SJCRH30 (cell line): ENCODE measurements at regions not wholly inside any gene's neighbourhood (a gene's known extent, or its start where the extent isn't known, plus 50 kb on each side); places are given as distances from the start of the nearest gene placed in this dataset.
A peak's percentile ranks its signal among the peaks of the same experiment; 100 is the strongest.

Experiments used
- DNase-seq, 2 experiments: peaks; one replicate each; pipeline ENCODE4 v3.0.0-alpha.2; 2015 to 2020
- H3K27ac ChIP-seq: fragments of 250-450 bp; sonication (Bioruptor Pico); 2 replicates; pipeline ENCODE4 v1.5.1; 2020; ENCODE audit warnings: mild to moderate bottlenecking, moderate library complexity
- H3K27me3 ChIP-seq: fragments of 250-450 bp; sonication (Bioruptor Pico); 2 replicates; pipeline ENCODE4 v1.5.1; 2020; ENCODE audit warnings: mild to moderate bottlenecking, moderate library complexity
- H3K36me3 ChIP-seq: fragments of 250-450 bp; sonication (Bioruptor Pico); 2 replicates; pipeline ENCODE4 v1.5.1; 2020; ENCODE audit warnings: mild to moderate bottlenecking, moderate library complexity
- H3K4me1 ChIP-seq: fragments of 250-450 bp; sonication (Bioruptor Pico); 2 replicates; pipeline ENCODE4 v1.5.1; 2020; ENCODE audit warnings: mild to moderate bottlenecking, moderate library complexity
- H3K4me3 ChIP-seq: fragments of 250-450 bp; sonication (Bioruptor Pico); 2 replicates; pipeline ENCODE4 v1.5.1; 2020; ENCODE audit warnings: mild to moderate bottlenecking, moderate library complexity
- H3K9me3 ChIP-seq: fragments of 250-450 bp; sonication (Bioruptor Pico); replicated peaks from 2 replicates; pipeline ENCODE4 v1.5.1; 2020; ENCODE audit warnings: mild to moderate bottlenecking, moderate library complexity

DNA sequence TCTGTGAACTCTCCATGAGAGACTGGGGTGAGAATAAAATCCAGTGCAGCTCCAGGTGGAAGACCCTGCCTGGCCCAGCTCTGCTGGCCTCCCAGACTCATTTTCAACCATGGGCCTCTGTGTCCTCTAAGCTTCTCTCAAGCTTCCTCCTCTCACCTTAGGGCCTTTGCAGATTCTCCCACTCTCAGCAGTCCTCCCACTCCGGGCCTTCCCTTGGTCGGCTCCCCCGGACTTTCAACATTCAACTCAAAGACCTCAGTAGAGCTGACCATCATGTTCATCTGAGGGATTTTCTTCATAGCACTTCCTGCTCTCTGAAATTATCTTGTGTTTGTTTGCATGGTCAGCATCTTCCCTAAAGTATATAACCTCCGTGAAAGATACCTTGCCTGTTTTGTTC lies 370.5 kb upstream of the ZNF507 start:
- Histone ChIP-seq H3K9me3 (no peaks in the 10 kb centered on the region), H3K27me3 (no peaks in the 10 kb centered on the region), H3K4me3 (no peak overlapping the region), H3K27ac (no peak overlapping the region), H3K36me3 (no peaks in the 10 kb centered on the region), H3K4me1 (peaks cover 10% of the 10 kb centered on the region)
- DNase-seq = no peak

GRCh38 chr19:31975461-31975860 lies 369.9 kb upstream of the ZNF507 start:
- H3K4me1 ChIP-seq = peaks cover 10% of the 10 kb centered on the region
- H3K27me3 ChIP-seq = no peaks in the 10 kb centered on the region
- H3K27ac ChIP-seq = no peak overlapping the region
- H3K9me3 ChIP-seq = no peaks in the 10 kb centered on the region
- no peaks in the 10 kb centered on the region for H3K36me3 ChIP-seq
- no peak overlapping the region for H3K4me3 ChIP-seq
- DNase-seq = no peak

DNA sequence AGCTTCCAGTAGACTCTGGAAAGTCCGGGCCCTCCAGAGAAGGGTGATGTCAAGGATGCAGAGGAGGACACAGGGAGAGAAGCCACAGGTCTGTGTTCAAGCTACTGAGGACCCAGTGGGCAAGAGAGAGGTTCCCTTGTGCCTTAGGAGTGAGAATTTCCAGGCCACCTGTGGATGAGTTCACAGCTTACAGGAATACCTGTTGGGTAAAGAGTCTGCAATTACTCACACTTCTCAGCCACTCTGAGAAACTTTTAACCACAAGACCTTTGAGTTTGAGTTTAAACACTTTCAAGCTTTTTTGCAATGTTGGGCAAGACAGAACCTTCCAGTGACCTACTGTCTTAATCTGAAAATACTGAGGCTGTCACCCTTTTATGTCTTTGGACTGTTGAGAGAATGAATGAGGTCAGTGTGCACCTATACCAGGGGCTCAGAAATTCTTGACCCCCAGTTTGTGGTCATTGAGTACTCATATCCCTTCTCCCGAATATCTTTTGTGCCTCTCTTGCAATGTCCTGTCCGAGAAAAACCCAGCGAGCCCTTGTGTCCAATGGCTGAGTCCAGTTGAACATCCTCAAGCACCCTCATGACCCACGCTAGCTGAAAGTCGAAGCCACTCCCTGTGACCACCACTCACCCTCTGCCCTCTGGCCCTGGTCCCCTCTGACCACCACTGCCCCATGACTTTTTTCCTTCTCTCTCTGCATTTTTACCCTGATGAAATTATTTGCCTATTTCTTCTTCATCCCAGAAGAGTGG lies 368.5 kb upstream of the ZNF507 start:
- no peak for DNase-seq
- Histone ChIP-seq H3K4me1 (peaks cover 10% of the 10 kb centered on the region), H3K4me3 (no peak overlapping the region), H3K27me3 (no peaks in the 10 kb centered on the region), H3K9me3 (no peaks in the 10 kb centered on the region), H3K27ac (no peak overlapping the region), H3K36me3 (no peaks in the 10 kb centered on the region)

GRCh38 chr19:31979362-31979761 lies 366.0 kb upstream of the ZNF507 start:
- peaks cover 4% of the 10 kb centered on the region for H3K4me1 ChIP-seq
- no peaks in the 10 kb centered on the region for H3K36me3 ChIP-seq
- no peaks in the 10 kb centered on the region for H3K9me3 ChIP-seq
- H3K27me3 ChIP-seq = no peaks in the 10 kb centered on the region
- H3K4me3 ChIP-seq = no peak overlapping the region
- no peak for DNase-seq
- no peak overlapping the region for H3K27ac ChIP-seq

- Histone ChIP-seq H3K4me1 (no peaks in the 10 kb centered on the region; the same call in 1 of the 2 replicates), H3K9me3 (no peaks in the 10 kb centered on the region), H3K27ac (no peak overlapping the region), H3K4me3 (no peak overlapping the region), H3K27me3 (no peaks in the 10 kb centered on the region), H3K36me3 (no peaks in the 10 kb centered on the region)
- DNase-seq = peak; percentile 68 to 77
Observed at GRCh38 chr19:31979949-31980670, 365.3 kb upstream of the ZNF507 start.

DNA sequence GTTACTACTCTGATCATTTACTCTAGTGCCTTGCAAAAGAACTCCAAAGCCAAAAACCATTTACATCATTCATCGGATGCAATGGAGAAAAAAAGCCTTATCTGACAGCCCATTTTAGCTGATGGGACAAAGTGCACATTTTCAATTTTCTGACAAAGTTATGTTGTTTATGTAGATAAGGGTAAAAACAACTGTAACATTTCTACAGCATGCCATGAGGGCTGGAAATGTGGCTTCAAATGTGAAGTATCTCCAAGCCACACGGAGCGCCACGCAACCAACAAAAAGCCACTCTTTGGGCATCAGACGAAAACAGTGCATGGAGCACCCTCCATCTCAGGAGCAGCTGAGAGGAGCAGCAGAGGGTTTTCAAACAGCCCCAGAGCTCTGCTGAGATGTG lies 364.6 kb upstream of the ZNF507 start:
- H3K4me1 ChIP-seq = no peaks in the 10 kb centered on the region; the same call in 1 of the 2 replicates
- H3K4me3 ChIP-seq = no peak overlapping the region
- no peaks in the 10 kb centered on the region for H3K9me3 ChIP-seq
- no peaks in the 10 kb centered on the region for H3K36me3 ChIP-seq
- H3K27ac ChIP-seq = no peak overlapping the region
- no peaks in the 10 kb centered on the region for H3K27me3 ChIP-seq
- no peak for DNase-seq

DNA sequence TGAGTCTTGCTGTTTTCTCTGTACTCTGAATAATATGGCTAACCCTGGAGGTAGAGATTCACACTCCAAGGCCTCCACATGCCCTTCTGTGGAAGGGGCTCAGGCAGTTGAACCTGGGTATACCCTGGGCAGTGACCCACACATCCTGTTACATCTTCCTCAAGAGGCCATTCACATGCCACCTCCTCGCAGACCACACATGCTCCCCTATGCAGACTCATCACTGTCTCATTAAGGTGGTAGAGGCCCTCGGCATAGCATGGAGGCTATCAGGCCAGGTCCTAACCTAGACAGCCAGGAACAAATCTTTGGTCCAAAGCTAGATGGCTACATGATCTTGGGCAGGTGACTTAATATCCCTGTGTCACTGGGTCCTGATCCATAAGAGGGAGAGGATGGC lies 363.9 kb upstream of the ZNF507 start:
- no peak for DNase-seq
- Histone ChIP-seq H3K4me3 (no peak overlapping the region), H3K9me3 (no peaks in the 10 kb centered on the region), H3K27me3 (no peaks in the 10 kb centered on the region), H3K27ac (no peak overlapping the region), H3K4me1 (no peaks in the 10 kb centered on the region; the same call in 1 of the 2 replicates), H3K36me3 (no peaks in the 10 kb centered on the region)

- H3K4me3 ChIP-seq = no peak overlapping the region
- no peaks in the 10 kb centered on the region for H3K27me3 ChIP-seq
- no peaks in the 10 kb centered on the region; the same call in 1 of the 2 replicates for H3K4me1 ChIP-seq
- no peaks in the 10 kb centered on the region for H3K9me3 ChIP-seq
- DNase-seq = no peak
- H3K36me3 ChIP-seq = no peaks in the 10 kb centered on the region
- H3K27ac ChIP-seq = no peak overlapping the region
Observed at GRCh38 chr19:31983647-31984046, 361.8 kb upstream of the ZNF507 start.

DNA sequence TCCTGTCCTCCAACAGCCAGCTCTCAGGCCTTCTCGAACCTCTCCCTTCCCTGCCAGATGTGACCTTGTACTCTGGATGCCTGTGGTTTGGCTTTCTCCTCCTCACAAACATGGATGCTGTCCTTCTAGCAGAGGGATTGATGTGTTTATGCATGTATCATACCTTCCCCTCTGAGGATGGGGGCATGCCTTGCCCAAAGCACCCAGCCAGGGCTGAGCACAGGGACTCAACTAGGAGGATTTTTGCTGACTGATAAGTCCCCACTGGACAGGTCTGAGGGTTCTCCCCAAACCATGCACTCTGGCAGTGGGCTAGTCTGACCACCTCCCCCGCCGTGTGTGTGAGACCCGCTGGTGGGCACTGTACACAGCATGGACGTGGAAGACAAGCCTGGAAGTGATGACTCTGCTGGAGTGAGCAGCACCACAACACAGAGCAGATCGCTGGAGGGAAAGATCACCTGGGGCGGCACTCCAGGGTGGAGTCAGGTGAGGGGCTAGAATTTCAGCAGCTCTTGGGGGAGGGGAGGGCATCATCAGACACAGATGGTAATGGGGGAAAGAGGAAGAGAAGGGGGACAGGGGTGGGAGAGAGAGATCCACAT lies 360.3 kb upstream of the ZNF507 start:
- Histone ChIP-seq H3K9me3 (no peaks in the 10 kb centered on the region), H3K27ac (no peak overlapping the region), H3K27me3 (no peaks in the 10 kb centered on the region), H3K4me1 (no peaks in the 10 kb centered on the region; the same call in 1 of the 2 replicates), H3K36me3 (no peaks in the 10 kb centered on the region), H3K4me3 (no peak overlapping the region)
- no peak for DNase-seq

DNA sequence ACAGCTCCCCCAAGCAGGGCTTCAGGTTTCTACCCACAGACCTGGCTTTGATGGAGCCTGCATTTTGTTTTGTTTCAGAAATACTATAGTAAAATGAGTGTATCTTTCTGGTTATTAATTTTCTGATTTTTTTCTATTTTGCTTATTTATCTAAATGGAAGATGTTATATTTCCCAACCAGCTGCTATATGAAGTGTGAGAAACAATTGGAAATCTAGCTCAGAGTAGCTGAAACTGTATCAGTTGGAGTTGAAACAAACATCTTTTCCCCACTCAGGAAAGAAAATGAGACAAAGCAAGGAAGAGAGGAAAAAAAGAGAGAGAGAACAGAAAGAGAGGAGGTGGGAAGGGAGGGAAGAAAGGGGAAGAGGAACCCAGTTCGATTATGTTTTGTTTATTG lies 358.5 kb upstream of the ZNF507 start:
- DNase-seq = no peak
- Histone ChIP-seq H3K36me3 (no peaks in the 10 kb centered on the region), H3K4me1 (no peaks in the 10 kb centered on the region), H3K4me3 (no peak overlapping the region), H3K27me3 (no peaks in the 10 kb centered on the region), H3K9me3 (no peaks in the 10 kb centered on the region), H3K27ac (no peak overlapping the region)

GRCh38 chr19:31988256-31988655 lies 357.2 kb upstream of the ZNF507 start:
- no peaks in the 10 kb centered on the region for H3K9me3 ChIP-seq
- no peaks in the 10 kb centered on the region for H3K27me3 ChIP-seq
- H3K4me3 ChIP-seq = no peak overlapping the region
- H3K36me3 ChIP-seq = no peaks in the 10 kb centered on the region
- no peak for DNase-seq
- H3K4me1 ChIP-seq = no peaks in the 10 kb centered on the region
- no peak overlapping the region for H3K27ac ChIP-seq

DNA sequence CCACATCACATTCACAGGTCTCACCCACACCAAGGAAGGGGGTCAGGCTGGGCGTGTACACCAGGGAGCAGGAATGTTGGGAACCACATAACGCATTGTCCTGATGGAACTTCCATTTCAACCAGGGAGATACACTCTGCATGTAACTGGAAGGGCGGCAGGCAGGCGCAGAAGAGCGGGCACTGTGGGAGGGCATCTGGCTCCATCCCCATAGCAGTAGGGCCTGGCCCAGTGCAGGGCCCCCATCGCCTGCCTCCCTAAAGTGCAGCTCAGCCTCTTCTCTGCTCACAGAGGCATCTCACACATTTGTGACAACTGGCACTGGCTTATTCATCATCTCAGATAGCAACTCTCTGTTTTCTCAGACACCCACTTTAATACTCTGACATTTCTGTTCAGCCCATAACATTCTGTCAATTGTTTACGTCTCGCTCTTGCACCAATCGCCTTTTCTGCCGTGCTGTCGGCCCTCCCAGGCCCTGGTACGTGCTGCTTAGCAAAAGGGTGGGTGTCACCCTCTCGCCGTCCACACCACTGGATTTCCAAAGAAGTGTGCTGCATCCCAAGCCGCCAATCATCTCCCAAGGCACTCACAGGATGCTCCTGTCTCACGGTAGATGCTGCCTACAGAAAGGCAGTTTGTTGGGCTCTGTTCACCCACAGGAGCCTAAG lies 353.3 kb upstream of the ZNF507 start:
- Histone ChIP-seq H3K27ac (no peak overlapping the region), H3K36me3 (no peaks in the 10 kb centered on the region), H3K27me3 (no peaks in the 10 kb centered on the region), H3K4me3 (no peak overlapping the region), H3K9me3 (no peaks in the 10 kb centered on the region), H3K4me1 (no peaks in the 10 kb centered on the region)
- DNase-seq = no peak

DNA sequence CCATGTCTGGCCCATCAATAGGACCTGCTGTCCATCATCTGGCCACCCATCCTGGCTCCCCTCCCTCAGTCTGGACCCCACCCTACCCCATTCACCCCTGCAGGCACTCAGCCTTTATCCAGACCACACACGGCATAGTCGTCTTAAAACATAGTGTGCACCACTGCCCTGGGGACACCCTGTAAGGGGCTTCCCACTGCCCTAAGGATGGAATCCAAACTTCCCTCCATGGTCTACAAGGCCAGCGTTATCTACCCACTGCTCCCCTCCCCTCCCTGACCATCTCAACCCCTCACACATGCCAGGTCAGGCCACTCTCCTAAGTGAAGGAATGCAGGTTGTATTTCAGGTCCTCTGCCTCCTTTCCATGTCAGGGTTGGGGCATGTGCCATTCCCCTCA lies 352.7 kb upstream of the ZNF507 start:
- Histone ChIP-seq H3K4me3 (no peak overlapping the region), H3K27ac (no peak overlapping the region), H3K27me3 (no peaks in the 10 kb centered on the region), H3K4me1 (no peaks in the 10 kb centered on the region), H3K36me3 (no peaks in the 10 kb centered on the region), H3K9me3 (no peaks in the 10 kb centered on the region)
- no peak for DNase-seq

GRCh38 chr19:31995546-31995945 lies 349.9 kb upstream of the ZNF507 start:
- DNase-seq = no peak
- H3K27me3 ChIP-seq = no peaks in the 10 kb centered on the region

GRCh38 chr19:32010071-32010470 lies 335.3 kb upstream of the ZNF507 start:
- Histone ChIP-seq H3K36me3 (no peaks in the 10 kb centered on the region), H3K9me3 (no peaks in the 10 kb centered on the region), H3K27me3 (no peaks in the 10 kb centered on the region), H3K4me3 (no peak overlapping the region), H3K4me1 (no peaks in the 10 kb centered on the region), H3K27ac (no peak overlapping the region)
- no peak for DNase-seq

More at GRCh38 chr19:31995546-31995945, 349.9 kb upstream of the ZNF507 start:
- Histone ChIP-seq H3K36me3 (no peaks in the 10 kb centered on the region), H3K4me1 (no peaks in the 10 kb centered on the region), H3K4me3 (no peak overlapping the region), H3K9me3 (no peaks in the 10 kb centered on the region), H3K27ac (no peak overlapping the region)
